SK-N-SH (cell line): ENCODE measurements at regions not wholly inside any gene's neighbourhood (a gene's known extent, or its start where the extent isn't known, plus 50 kb on each side); places are given as distances from the start of the nearest gene placed in this dataset.

Experiments
- CTCF ChIP-seq: fragments of 200-600 bp; sonication (generic); IDR thresholded peaks from 2 replicates; pipeline ENCODE4 v1.6.1; 2017; ENCODE audit warnings: antibody characterized with exemption, mild to moderate bottlenecking, moderate library complexity
- FOXJ3 ChIP-seq: sonication (generic); formaldehyde crosslinking; IDR thresholded peaks from 2 replicates; pipeline ENCODE4 v1.5.1; 2020; ENCODE audit warnings: mild to moderate bottlenecking, missing genetic modification reagents
- NRF1 ChIP-seq: IDR thresholded peaks from 2 replicates; pipeline ENCODE4 v1.6.1; 2012; ENCODE audit warnings: low read depth, mild to moderate bottlenecking, low read length
- POLR2AphosphoS5 ChIP-seq: IDR thresholded peaks from 2 replicates; pipeline ENCODE4 v1.6.1; 2012; ENCODE audit warnings: low read depth, low read length
- REST ChIP-seq: IDR thresholded peaks from 2 replicates; pipeline ENCODE4 v1.6.1; 2012; ENCODE audit warnings: mild to moderate bottlenecking, low read depth, low read length, moderate library complexity
- SIN3A ChIP-seq: IDR thresholded peaks from 2 replicates; pipeline ENCODE4 v1.6.1; 2012; ENCODE audit warnings: low read depth, mild to moderate bottlenecking, low read length, moderate library complexity, borderline replicate concordance
- USF1 ChIP-seq: IDR thresholded peaks from 2 replicates; pipeline ENCODE4 v1.4.0; 2012; ENCODE audit warnings: low read depth, borderline replicate concordance

- TF ChIP-seq NRF1, result no peak
- no peak for TF ChIP-seq CTCF
- no peak for TF ChIP-seq FOXJ3
- TF ChIP-seq USF1, result no peak
- TF ChIP-seq REST, result no peak
- TF ChIP-seq POLR2AphosphoS5, result no peak
- no peak for TF ChIP-seq SIN3A
Measured at GRCh38 chr7:134388336-134389019, 70.4 kb downstream of the AKR1B1 start.
